NCI-H2107 treated with DMSO at 0.1 percent for 48 hours (cell line): ENCODE measurements at regions not wholly inside any gene's neighbourhood (a gene's known extent, or its start where the extent isn't known, plus 50 kb on each side); places are given as distances from the start of the nearest gene placed in this dataset.

ENCODE experiments used
- DNase-seq: peaks from one replicate; lab custom pipeline; 2025; ENCODE audit not compliant: unreplicated experiment; lab: John Stamatoyannopoulos, UW

GRCh38 chr3:59265566-59265965 is 215.7 kb upstream of the CFAP20DC start:
- no peak for DNase-seq

DNA sequence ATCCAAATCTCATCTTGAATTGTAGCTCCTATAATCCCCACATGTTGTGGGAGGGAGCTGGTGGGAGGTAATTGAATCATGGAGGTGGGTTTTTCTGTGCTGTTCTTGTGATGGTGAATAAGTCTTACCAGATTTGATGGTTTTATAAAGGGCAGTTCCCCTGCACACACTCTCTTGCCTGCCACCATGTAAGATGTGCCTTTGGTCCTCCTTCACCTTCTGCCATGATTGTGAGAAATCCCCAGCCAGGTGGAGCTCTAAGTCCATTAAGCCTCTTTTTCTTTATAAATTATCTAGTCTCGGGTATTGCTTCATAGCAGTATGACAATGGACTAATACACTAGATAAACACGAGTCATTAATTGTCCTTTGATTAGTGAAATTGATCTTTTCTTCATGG is 214.5 kb upstream of the CFAP20DC start:
- no peak for DNase-seq

- no peak for DNase-seq
These were observed 213.3 kb upstream of the CFAP20DC start for GRCh38 chr3:59263152-59263551.

- no peak for DNase-seq
These were observed 212.3 kb upstream of the CFAP20DC start for GRCh38 chr3:59262076-59262498.

- DNase-seq, result no peak
These were observed 211.2 kb upstream of the CFAP20DC start for GRCh38 chr3:59261009-59261408.

- no peak for DNase-seq
These were observed 208.9 kb upstream of the CFAP20DC start for GRCh38 chr3:59258550-59259260.

DNA sequence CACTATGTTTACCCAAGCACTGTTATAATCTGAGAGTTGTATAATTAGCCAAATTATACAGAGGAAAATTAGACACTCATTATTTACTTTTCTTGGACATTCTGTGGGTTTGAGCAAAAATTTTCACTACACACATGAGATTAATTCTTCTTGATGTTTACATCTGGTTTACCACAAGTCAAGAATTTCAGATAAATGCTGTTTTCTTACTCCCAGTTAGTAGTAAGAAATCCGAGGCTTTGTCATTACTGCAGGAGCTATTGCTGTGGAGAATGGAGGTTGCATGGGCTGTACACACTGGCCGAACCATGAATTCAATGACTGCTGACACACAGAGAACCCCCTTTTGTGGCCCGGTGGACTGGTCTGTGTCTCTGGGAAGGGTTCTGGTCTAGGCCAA is 207.7 kb upstream of the CFAP20DC start:
- DNase-seq, result no peak

DNA sequence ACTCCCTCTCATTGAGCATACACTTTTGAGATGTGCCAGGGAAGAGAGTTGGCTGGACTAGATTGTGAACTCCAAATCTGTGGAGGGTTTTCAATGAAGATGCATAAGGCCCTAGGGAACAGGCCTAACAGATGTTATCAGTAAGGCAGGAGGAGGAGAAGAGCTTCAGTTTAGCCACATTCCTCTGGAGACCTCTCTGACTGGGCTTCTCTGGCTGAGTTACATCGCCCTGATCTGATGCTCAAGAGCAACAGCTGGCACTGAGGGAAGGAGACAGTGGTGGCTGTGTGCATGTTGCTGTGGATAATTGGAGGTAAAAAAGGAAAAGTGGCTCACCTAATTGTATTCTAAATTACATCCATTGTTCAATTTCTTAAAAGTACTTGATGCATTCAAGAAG is 206.4 kb upstream of the CFAP20DC start:
- no peak for DNase-seq

DNA sequence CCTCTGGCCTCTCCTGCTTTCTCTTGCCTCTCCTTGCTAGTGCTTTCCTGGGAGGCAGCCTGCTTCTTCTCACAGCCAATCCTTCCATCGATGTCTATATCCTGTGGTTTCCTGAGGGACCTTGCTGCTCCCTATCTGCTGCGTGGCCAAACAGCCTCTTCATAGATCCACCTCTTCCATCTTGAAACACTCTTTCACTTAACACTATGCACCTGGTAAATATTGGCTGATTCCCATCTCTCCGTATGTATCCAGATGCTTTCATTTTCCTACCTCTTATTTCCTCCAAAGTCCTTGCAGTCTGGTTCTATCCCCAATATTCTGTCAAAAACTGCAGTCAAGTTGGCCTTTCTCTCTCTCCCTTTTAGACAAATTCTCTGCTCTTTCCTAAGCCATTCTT is 205.2 kb upstream of the CFAP20DC start:
- DNase-seq, result no peak

- no peak for DNase-seq
These were observed 204.6 kb upstream of the CFAP20DC start for GRCh38 chr3:59254433-59254832.

- no peak for DNase-seq
These were observed 203.7 kb upstream of the CFAP20DC start for GRCh38 chr3:59253523-59253922.

GRCh38 chr3:59251869-59252268 is 202.0 kb upstream of the CFAP20DC start:
- DNase-seq, result no peak

DNA sequence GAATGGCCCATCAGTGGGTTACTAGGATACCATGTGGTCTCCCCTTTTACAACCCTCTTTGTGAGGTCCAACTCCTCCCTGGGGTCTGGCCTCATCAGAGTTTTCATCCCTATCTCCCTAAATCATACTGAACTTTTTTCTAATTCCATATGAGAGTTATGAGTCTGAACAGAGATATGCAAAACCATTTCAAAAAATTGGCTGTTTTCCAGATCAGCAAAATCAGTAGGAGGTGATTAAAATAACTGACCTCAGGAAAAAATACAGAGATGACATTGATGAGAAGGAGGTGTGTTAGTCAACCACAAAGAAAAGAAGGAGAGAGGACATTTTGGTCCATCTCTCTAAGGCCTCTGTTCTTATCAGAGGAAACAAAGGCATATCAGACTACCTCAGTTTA is 200.8 kb upstream of the CFAP20DC start:
- DNase-seq, result no peak

- DNase-seq, result no peak
These were observed 200.0 kb upstream of the CFAP20DC start for GRCh38 chr3:59249698-59250361.

- DNase-seq, result no peak
These were observed 199.2 kb upstream of the CFAP20DC start for GRCh38 chr3:59249004-59249403.

- no peak for DNase-seq
These were observed 197.6 kb upstream of the CFAP20DC start for GRCh38 chr3:59247402-59247841.

DNA sequence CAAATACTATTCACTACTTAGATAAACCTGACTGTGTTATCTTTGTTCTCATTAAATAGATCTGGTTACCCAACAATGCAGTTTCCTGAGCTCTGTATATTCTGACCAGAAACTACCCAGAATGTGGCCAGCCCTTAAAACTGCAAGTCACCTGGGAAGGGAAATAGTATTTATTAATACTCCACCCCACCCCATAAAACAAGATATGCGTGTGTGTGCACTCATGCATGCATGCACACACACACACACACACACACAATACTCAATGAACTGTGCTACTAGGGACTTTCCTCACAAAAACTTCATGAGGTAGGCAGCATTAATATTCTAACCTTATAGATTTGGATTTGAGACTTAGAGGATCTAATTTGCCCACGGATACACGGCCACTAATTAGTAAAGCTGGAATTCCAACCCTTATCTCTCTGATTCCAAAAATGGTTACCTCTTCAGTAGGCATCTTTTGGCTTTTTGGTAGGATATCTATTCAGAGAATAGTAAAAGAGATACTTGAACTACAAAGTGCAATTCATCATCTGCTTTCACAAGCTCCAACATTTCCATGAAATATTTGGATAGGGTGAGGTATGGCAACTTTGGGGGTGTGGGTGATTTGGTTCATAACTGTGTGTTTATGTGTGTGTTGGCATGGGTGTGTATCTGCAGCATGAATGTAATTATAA is 197.0 kb upstream of the CFAP20DC start:
- no peak for DNase-seq

DNA sequence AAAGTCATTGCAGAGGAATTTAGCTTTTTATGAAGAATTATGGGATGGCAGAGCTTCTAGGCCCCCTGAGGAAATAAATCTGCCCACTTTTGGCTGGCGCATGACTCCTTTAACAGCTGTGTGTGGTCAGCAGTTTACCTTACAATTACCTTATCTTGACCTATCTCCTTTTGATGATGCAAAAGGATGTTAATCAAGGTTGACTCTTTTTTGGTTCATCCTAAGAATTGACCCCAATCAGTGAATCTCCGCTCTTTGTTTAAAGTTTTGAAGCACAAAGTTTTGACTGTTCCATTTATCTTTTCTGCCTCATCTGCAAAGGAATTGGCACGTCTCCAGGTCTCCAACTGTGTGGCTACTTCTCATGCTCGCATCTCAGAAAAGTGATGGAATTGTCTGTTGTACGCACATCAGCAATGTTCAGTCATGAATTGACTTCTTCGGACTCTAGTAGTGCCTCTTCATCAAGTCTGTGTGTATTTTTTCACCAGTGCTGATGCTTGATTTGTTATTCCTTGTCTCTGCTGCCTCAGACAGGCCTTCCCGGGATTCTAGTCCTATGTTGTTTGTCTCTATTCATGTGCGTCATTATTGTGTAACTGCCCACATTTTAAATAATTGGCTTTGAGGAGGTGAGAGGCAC is 196.2 kb upstream of the CFAP20DC start:
- no peak for DNase-seq

DNA sequence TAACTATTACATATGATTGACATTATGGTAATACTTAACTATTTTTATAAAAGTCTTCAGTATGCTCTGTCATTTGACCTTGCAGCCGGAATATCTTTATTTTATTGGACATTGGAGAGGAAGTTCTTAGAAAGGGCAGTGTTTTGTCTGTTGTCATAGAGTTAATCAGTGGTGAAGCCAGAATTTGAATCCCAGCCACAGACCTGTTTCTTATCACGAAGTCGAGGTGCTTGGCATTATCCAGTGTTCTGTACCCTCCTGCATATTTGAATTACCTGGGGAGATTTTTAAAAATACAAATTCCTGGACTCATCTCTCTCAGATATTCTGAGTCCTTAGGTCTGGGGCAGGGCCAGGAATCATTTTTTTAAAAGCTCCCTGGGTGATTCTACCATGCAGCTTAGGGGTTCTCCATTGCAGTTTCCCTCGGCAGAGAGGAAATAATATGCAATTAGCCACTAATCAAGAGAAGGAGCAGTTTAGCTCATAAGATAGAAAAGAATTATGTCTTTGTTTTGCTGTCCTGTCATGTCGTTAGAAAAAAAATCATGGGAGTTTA is 195.6 kb upstream of the CFAP20DC start:
- no peak for DNase-seq

GRCh38 chr3:59244343-59244742 is 194.5 kb upstream of the CFAP20DC start:
- DNase-seq, result no peak

GRCh38 chr3:59243476-59243875 is 193.7 kb upstream of the CFAP20DC start:
- no peak for DNase-seq
